WTC11 (cell line): ENCODE measurements at regions not wholly inside any gene's neighbourhood (a gene's known extent, or its start where the extent isn't known, plus 50 kb on each side); places are given as distances from the start of the nearest gene placed in this dataset.

Source experiments
- ATAC-seq: fragments of 200-7000 bp; cut with Tn5 transposase; 2 replicates; pipeline ENCODE4 v1.10.0; 2021; ENCODE audit warnings: mild to moderate bottlenecking, moderate library complexity
- CTCF ChIA-PET: fragments of 300-600 bp; sonication (Branson Sonifier 250); formaldehyde crosslinking; loops from one replicate; lab custom pipeline; 2021; ENCODE audit warnings: antibody characterized with exemption; lab: Charles Lee
- POLR2A ChIA-PET: fragments of 350-600 bp; sonication (Branson Sonifier 250); formaldehyde crosslinking; loops from one replicate; lab custom pipeline; 2021; ENCODE audit warnings: antibody characterized with exemption; lab: Charles Lee
- DNase-seq: peaks from one replicate; pipeline ENCODE4 v3.0.0; 2021; ENCODE audit warnings: low spot score
- H3K27ac Mint-ChIP-seq: 2 replicates; pipeline ENCODE4 v1.8.0; 2021; ENCODE audit warnings: mixed read lengths
- H3K27me3 Mint-ChIP-seq: 2 replicates; pipeline ENCODE4 v1.8.0; 2021; ENCODE audit warnings: low read depth, mild to moderate bottlenecking, moderate library complexity, mixed read lengths
- H3K36me3 Mint-ChIP-seq: 2 replicates; pipeline ENCODE4 v1.8.0; 2021; ENCODE audit warnings: mixed read lengths
- H3K4me1 Mint-ChIP-seq: 2 replicates; pipeline ENCODE4 v1.8.0; 2022; ENCODE audit warnings: mixed read lengths
- H3K4me3 Mint-ChIP-seq: 2 replicates; pipeline ENCODE4 v1.8.0; 2021; ENCODE audit warnings: mild to moderate bottlenecking, moderate library complexity, mixed read lengths
- H3K9me3 Mint-ChIP-seq: 2 replicates; pipeline ENCODE4 v1.8.0; 2021; ENCODE audit warnings: mixed read lengths
- ATF2 ChIP-seq: sonication (generic); formaldehyde crosslinking; IDR thresholded peaks from 2 replicates; pipeline ENCODE4 v1.8.1; 2022; ENCODE audit warnings: low read depth, missing genetic modification reagents, borderline replicate concordance
- CBFB ChIP-seq: sonication (generic); formaldehyde crosslinking; IDR thresholded peaks from 2 replicates; pipeline ENCODE4 v1.8.1; 2022; ENCODE audit warnings: mild to moderate bottlenecking, low read depth, missing genetic modification reagents
- CREB1 ChIP-seq: sonication (generic); formaldehyde crosslinking; IDR thresholded peaks from 2 replicates; pipeline ENCODE4 v1.8.0; 2023; ENCODE audit warnings: mild to moderate bottlenecking, missing genetic modification reagents
- E2F4 ChIP-seq: sonication (generic); formaldehyde crosslinking; IDR thresholded peaks from 2 replicates; pipeline ENCODE4 v1.8.1; 2022; ENCODE audit warnings: low read depth, mild to moderate bottlenecking, moderate library complexity, missing genetic modification reagents, borderline replicate concordance
- ETV6 ChIP-seq: sonication (generic); formaldehyde crosslinking; IDR thresholded peaks from 2 replicates; pipeline ENCODE4 v1.8.1; 2022; ENCODE audit warnings: mild to moderate bottlenecking, missing genetic modification reagents
- FOXJ3 ChIP-seq: sonication (generic); formaldehyde crosslinking; IDR thresholded peaks from 2 replicates; pipeline ENCODE4 v1.9.0; 2021; ENCODE audit warnings: missing genetic modification reagents, mild to moderate bottlenecking, borderline replicate concordance
- GRHL2 ChIP-seq: fragments of 250-450 bp; sonication (Bioruptor Pico); IDR thresholded peaks from 2 replicates; pipeline ENCODE4 v1.8.0; 2022; ENCODE audit warnings: mild to moderate bottlenecking, moderate library complexity; ENCODE audit not compliant: insufficient replicate concordance, severe bottlenecking
- IRF1 ChIP-seq: sonication (generic); formaldehyde crosslinking; IDR thresholded peaks from 2 replicates; pipeline ENCODE4 v1.8.0; 2023; ENCODE audit warnings: missing genetic modification reagents
- MYBL2 ChIP-seq: sonication (generic); formaldehyde crosslinking; IDR thresholded peaks from 2 replicates; pipeline ENCODE4 v1.8.1; 2023; ENCODE audit warnings: mild to moderate bottlenecking, moderate library complexity, missing genetic modification reagents
- NR3C1 ChIP-seq: sonication (generic); formaldehyde crosslinking; conservative IDR thresholded peaks from 2 replicates; pipeline ENCODE4 v1.8.1; 2023; ENCODE audit warnings: low read depth, mild to moderate bottlenecking, missing genetic modification reagents
- OVOL2 ChIP-seq: fragments of 250-450 bp; sonication (Bioruptor Pico); IDR thresholded peaks from 2 replicates; pipeline ENCODE4 v1.9.0; 2021; ENCODE audit warnings: mild to moderate bottlenecking, borderline replicate concordance
- TCF7 ChIP-seq: sonication (generic); formaldehyde crosslinking; IDR thresholded peaks from 2 replicates; pipeline ENCODE4 v1.8.0; 2022; ENCODE audit warnings: mild to moderate bottlenecking, low read depth, missing genetic modification reagents, moderate library complexity
- ZBTB21 ChIP-seq: sonication (generic); formaldehyde crosslinking; IDR thresholded peaks from 2 replicates; pipeline ENCODE4 v1.8.1; 2023; ENCODE audit warnings: mild to moderate bottlenecking, missing genetic modification reagents, borderline replicate concordance
- ZBTB43 ChIP-seq: sonication (generic); formaldehyde crosslinking; IDR thresholded peaks from 2 replicates; pipeline ENCODE4 v1.8.1; 2023; ENCODE audit warnings: mild to moderate bottlenecking, missing genetic modification reagents
- ZNF263 ChIP-seq: sonication (generic); formaldehyde crosslinking; IDR thresholded peaks from 2 replicates; pipeline ENCODE4 v1.8.1; 2022; ENCODE audit warnings: low read depth, mild to moderate bottlenecking, moderate library complexity, missing genetic modification reagents
- ZNF423 ChIP-seq: fragments of 250-450 bp; sonication (Bioruptor Pico); IDR thresholded peaks from 2 replicates; pipeline ENCODE4 v2.1.2; 2022; ENCODE audit warnings: mild to moderate bottlenecking, moderate library complexity
- TF ChIP-seq, protein P1 (sequence below): sonication (generic); formaldehyde crosslinking; IDR thresholded peaks from 2 replicates; pipeline ENCODE4 v1.8.1; 2022; ENCODE audit warnings: mild to moderate bottlenecking, missing genetic modification reagents, moderate library complexity, borderline replicate concordance
- TF ChIP-seq, protein P2 (sequence below): fragments of 200-600 bp; IDR thresholded peaks from 2 replicates; pipeline ENCODE4 v1.8.0; 2022; ENCODE audit warnings: antibody characterized with exemption
- TF ChIP-seq, protein P3 (sequence below): fragments of 250-450 bp; sonication (Bioruptor Pico); IDR thresholded peaks from 2 replicates; pipeline ENCODE4 v1.9.0; 2021; ENCODE audit warnings: moderate library complexity, mild to moderate bottlenecking, inconsistent platforms, borderline replicate concordance
- TF ChIP-seq, protein P4 (sequence below): fragments of 250-450 bp; sonication (Bioruptor Pico); conservative IDR thresholded peaks from 2 replicates; pipeline ENCODE4 v1.9.0; 2021; ENCODE audit warnings: mild to moderate bottlenecking
- TF ChIP-seq, protein P5 (sequence below): sonication (generic); formaldehyde crosslinking; IDR thresholded peaks from 2 replicates; pipeline ENCODE4 v1.8.1; 2023; ENCODE audit warnings: mild to moderate bottlenecking, moderate library complexity, missing genetic modification reagents

GRCh38 chr2:217060951-217061547 is 201.2 kb upstream of the TNP1 start (continued):
- TF ChIP-seq ZBTB43 (CRISPR knock-in tag) = no peak
- TF ChIP-seq ATF2 (CRISPR knock-in tag) = no peak
- TF ChIP-seq IRF1 (CRISPR knock-in tag) = no peak

DNA sequence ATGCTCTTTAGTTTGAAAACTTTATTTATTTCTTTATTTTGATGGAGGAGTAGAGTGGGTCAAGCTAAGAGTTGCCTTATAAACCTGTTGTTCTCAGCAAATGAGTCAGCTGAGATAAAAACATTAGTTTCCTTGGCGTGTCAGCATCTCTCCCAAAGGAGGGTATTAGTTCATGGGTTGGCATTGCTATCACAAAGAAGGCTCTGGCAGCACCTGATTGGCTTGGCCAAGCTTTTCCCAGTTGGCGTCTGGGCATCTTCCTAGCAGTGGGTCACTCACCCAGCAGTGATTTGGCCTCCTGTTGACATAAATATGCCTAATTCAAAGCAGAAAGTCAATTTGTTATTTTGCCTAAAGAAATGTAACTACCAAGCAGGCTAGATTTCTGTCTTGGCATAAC is 200.7 kb upstream of the TNP1 start:
- TF ChIP-seq ZBTB21 (CRISPR knock-in tag) = no peak
- TF ChIP-seq ZNF423 (CRISPR knock-in tag) = no peak
- TF ChIP-seq CBFB (CRISPR knock-in tag) = no peak
- no peak for TF ChIP-seq MYBL2 (CRISPR knock-in tag)
- no peak for TF ChIP-seq ZNF263
- TF ChIP-seq NR3C1 (CRISPR knock-in tag) = no peak
- no peak for TF ChIP-seq CREB1
- TF ChIP-seq GRHL2 (CRISPR knock-in tag) = no peak
- TF ChIP-seq, protein P1, sequence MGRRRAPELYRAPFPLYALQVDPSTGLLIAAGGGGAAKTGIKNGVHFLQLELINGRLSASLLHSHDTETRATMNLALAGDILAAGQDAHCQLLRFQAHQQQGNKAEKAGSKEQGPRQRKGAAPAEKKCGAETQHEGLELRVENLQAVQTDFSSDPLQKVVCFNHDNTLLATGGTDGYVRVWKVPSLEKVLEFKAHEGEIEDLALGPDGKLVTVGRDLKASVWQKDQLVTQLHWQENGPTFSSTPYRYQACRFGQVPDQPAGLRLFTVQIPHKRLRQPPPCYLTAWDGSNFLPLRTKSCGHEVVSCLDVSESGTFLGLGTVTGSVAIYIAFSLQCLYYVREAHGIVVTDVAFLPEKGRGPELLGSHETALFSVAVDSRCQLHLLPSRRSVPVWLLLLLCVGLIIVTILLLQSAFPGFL (CRISPR knock-in tag) = no peak
- TF ChIP-seq, protein P2, sequence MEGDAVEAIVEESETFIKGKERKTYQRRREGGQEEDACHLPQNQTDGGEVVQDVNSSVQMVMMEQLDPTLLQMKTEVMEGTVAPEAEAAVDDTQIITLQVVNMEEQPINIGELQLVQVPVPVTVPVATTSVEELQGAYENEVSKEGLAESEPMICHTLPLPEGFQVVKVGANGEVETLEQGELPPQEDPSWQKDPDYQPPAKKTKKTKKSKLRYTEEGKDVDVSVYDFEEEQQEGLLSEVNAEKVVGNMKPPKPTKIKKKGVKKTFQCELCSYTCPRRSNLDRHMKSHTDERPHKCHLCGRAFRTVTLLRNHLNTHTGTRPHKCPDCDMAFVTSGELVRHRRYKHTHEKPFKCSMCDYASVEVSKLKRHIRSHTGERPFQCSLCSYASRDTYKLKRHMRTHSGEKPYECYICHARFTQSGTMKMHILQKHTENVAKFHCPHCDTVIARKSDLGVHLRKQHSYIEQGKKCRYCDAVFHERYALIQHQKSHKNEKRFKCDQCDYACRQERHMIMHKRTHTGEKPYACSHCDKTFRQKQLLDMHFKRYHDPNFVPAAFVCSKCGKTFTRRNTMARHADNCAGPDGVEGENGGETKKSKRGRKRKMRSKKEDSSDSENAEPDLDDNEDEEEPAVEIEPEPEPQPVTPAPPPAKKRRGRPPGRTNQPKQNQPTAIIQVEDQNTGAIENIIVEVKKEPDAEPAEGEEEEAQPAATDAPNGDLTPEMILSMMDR = no peak
- no peak for TF ChIP-seq ATF2 (CRISPR knock-in tag)
- no peak for TF ChIP-seq OVOL2 (CRISPR knock-in tag)
- TF ChIP-seq FOXJ3 = no peak
- TF ChIP-seq, protein P3, sequence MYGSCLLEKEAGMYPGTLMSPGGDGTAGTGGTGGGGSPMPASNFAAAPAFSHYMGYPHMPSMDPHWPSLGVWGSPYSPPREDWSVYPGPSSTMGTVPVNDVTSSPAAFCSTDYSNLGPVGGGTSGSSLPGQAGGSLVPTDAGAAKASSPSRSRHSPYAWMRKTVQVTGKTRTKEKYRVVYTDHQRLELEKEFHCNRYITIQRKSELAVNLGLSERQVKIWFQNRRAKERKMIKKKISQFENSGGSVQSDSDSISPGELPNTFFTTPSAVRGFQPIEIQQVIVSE (CRISPR knock-in tag) = no peak
- no peak for TF ChIP-seq TCF7 (CRISPR knock-in tag)
- TF ChIP-seq E2F4 (CRISPR knock-in tag) = no peak
- TF ChIP-seq ETV6 (CRISPR knock-in tag) = no peak
- TF ChIP-seq, protein P4, sequence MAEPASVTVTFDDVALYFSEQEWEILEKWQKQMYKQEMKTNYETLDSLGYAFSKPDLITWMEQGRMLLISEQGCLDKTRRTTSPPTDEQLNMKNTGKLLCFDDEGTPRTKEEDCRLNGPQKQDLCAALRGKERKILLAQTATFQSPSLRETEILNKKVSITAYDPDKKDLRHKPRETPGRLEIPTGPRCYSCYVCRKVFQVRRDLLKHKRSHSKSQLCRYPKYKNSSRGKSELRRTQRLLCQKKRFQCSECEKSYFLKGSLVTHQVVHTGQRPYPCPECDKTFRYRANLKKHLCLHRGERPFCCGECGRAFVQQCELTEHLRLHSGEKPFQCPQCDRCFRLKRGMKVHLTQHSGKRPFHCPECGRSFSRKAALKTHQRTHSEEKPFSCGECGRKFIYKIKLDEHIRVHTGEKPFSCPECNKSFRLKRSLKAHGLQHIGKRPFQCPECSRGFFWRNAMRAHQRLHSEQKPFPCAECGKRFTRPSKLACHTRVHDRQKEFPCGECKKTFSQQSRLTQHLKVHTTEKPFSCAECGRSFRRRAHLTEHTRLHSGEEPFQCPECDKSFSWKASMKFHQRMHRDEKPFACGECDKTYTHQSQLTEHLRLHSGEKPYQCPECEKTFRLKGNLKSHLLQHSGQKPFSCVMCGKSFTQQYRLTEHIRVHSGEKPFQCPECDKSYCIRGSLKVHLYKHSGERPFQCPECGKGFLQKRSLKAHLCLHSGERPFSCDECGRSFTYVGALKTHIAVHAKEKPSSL (CRISPR knock-in tag) = no peak
- TF ChIP-seq, protein P5, sequence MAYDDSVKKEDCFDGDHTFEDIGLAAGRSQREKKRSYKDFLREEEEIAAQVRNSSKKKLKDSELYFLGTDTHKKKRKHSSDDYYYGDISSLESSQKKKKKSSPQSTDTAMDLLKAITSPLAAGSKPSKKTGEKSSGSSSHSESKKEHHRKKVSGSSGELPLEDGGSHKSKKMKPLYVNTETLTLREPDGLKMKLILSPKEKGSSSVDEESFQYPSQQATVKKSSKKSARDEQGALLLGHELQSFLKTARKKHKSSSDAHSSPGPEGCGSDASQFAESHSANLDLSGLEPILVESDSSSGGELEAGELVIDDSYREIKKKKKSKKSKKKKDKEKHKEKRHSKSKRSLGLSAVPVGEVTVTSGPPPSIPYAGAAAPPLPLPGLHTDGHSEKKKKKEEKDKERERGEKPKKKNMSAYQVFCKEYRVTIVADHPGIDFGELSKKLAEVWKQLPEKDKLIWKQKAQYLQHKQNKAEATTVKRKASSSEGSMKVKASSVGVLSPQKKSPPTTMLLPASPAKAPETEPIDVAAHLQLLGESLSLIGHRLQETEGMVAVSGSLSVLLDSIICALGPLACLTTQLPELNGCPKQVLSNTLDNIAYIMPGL (CRISPR knock-in tag) = no peak
- ATAC-seq (no peak), DNase-seq (no peak)
- no peak overlapping the region for H3K27ac Mint-ChIP-seq
- peaks cover 24% of the 10 kb centered on the region for H3K4me1 Mint-ChIP-seq
- no peak overlapping the region for H3K4me3 Mint-ChIP-seq
- ChIA-PET CTCF (no interaction called here), POLR2A (no interaction called here)
- H3K27me3 Mint-ChIP-seq = no peaks in the 10 kb centered on the region
- no peaks in the 10 kb centered on the region for H3K36me3 Mint-ChIP-seq
- no peaks in the 10 kb centered on the region for H3K9me3 Mint-ChIP-seq
